OCI-LY1 (cell line): ENCODE measurements at regions not wholly inside any gene's neighbourhood (a gene's known extent, or its start where the extent isn't known, plus 50 kb on each side); places are given as distances from the start of the nearest gene placed in this dataset.

ENCODE experiments used
- H2AFZ ChIP-seq: fragments of 200-600 bp; sonication (generic), shearing (Covaris generic); 2 replicates; pipeline ENCODE4 v1.6.0; 2014; ENCODE audit warnings: antibody characterized with exemption, mild to moderate bottlenecking, low read length
- H3F3A ChIP-seq: fragments of 200-600 bp; sonication (generic), shearing (Covaris generic); 2 replicates; pipeline ENCODE4 v1.6.0; 2014; ENCODE audit warnings: mild to moderate bottlenecking, antibody characterized with exemption, low read length, moderate library complexity; ENCODE audit not compliant: insufficient read depth
- H3K27ac ChIP-seq: fragments of 200-600 bp; sonication (generic); 2 replicates; pipeline ENCODE4 v1.5.1; 2014; ENCODE audit warnings: low read length, mixed run types, mild to moderate bottlenecking, low read depth; ENCODE audit not compliant: poor library complexity, severe bottlenecking
- H3K27me3 ChIP-seq: fragments of 200-600 bp; sonication (generic); 2 replicates; pipeline ENCODE4 v1.6.0; 2014; ENCODE audit warnings: antibody characterized with exemption, mild to moderate bottlenecking, low read length, moderate library complexity; ENCODE audit not compliant: insufficient read depth
- H3K36me3 ChIP-seq: fragments of 200-600 bp; sonication (generic); 2 replicates; pipeline ENCODE4 v1.6.1; 2014; ENCODE audit warnings: mild to moderate bottlenecking, antibody characterized with exemption, low read length, moderate library complexity, mixed read lengths; ENCODE audit not compliant: insufficient read depth
- H3K4me1 ChIP-seq: fragments of 200-600 bp; sonication (generic); 2 replicates; pipeline ENCODE4 v1.5.1; 2014; ENCODE audit warnings: mild to moderate bottlenecking, low read length, moderate library complexity; ENCODE audit not compliant: insufficient read depth, severe bottlenecking
- H3K4me2 ChIP-seq: fragments of 200-600 bp; sonication (generic), shearing (Covaris generic); 2 replicates; pipeline ENCODE4 v1.6.1; 2014; ENCODE audit warnings: low read length
- H3K4me3 ChIP-seq: fragments of 200-600 bp; sonication (generic); 2 replicates; pipeline ENCODE4 v1.5.1; 2014; ENCODE audit warnings: low read length, low read depth, mild to moderate bottlenecking, mixed read lengths; ENCODE audit not compliant: poor library complexity, severe bottlenecking
- H3K79me2 ChIP-seq: fragments of 200-600 bp; shearing (Covaris generic); 2 replicates; pipeline ENCODE4 v1.6.1; 2016; ENCODE audit warnings: mixed run types, low read length, mixed read lengths; ENCODE audit not compliant: insufficient read depth
- H3K9ac ChIP-seq: fragments of 200-600 bp; sonication (generic), shearing (Covaris generic); 2 replicates; pipeline ENCODE4 v1.6.1; 2014; ENCODE audit warnings: mild to moderate bottlenecking, low read length, mixed read lengths
- H3K9me2 ChIP-seq: fragments of 200-600 bp; sonication (generic), shearing (Covaris generic); 2 replicates; pipeline ENCODE4 v1.6.1; 2014; ENCODE audit warnings: low read depth, mild to moderate bottlenecking, low read length, mixed read lengths
- H3K9me3 ChIP-seq: fragments of 200-600 bp; shearing (Covaris generic); 2 replicates; pipeline ENCODE4 v1.6.1; 2014; ENCODE audit warnings: low read length, mixed read lengths
- H4K20me1 ChIP-seq: fragments of 200-600 bp; sonication (generic), shearing (Covaris generic); 2 replicates; pipeline ENCODE4 v1.6.0; 2016; ENCODE audit warnings: mild to moderate bottlenecking, low read length; ENCODE audit not compliant: insufficient read depth
- CTCF ChIP-seq: fragments of 200-600 bp; sonication (generic), shearing (Covaris generic); IDR thresholded peaks from 2 replicates; pipeline ENCODE4 v1.5.1; 2017; ENCODE audit warnings: mild to moderate bottlenecking, antibody characterized with exemption, low read length, moderate library complexity, mixed read lengths
- EZH2 ChIP-seq: fragments of 200-600 bp; sonication (generic), shearing (Covaris generic); IDR thresholded peaks from 2 replicates; pipeline ENCODE4 v1.8.0; 2017; ENCODE audit warnings: borderline replicate concordance, mixed run types, mild to moderate bottlenecking, antibody characterized with exemption, low read length, moderate library complexity, mixed read lengths

GRCh38 chr2:51723691-51724090 lies 691.8 kb upstream of the NRXN1 start:
- H3K79me2 ChIP-seq = no peaks in the 10 kb centered on the region
- H3K4me3 ChIP-seq = no peak overlapping the region
- no peaks in the 10 kb centered on the region for H3K36me3 ChIP-seq
- H4K20me1 ChIP-seq = no peaks in the 10 kb centered on the region
- H3K27me3 ChIP-seq = no peaks in the 10 kb centered on the region
- no peak overlapping the region for H2AFZ ChIP-seq
- no peak overlapping the region for H3K4me2 ChIP-seq
- H3K9ac ChIP-seq = no peak overlapping the region
- no peaks in the 10 kb centered on the region for H3F3A ChIP-seq
- no peaks in the 10 kb centered on the region for H3K4me1 ChIP-seq
- no peaks in the 10 kb centered on the region for H3K9me2 ChIP-seq
- H3K27ac ChIP-seq = no peak overlapping the region
- TF ChIP-seq EZH2 = no peak
- no peak for TF ChIP-seq CTCF
- no peaks in the 10 kb centered on the region for H3K9me3 ChIP-seq

GRCh38 chr2:51722311-51722710 lies 690.4 kb upstream of the NRXN1 start:
- H3K9me2 ChIP-seq = no peaks in the 10 kb centered on the region
- no peak overlapping the region for H3K9ac ChIP-seq
- H3F3A ChIP-seq = no peaks in the 10 kb centered on the region
- H3K9me3 ChIP-seq = no peaks in the 10 kb centered on the region
- no peaks in the 10 kb centered on the region for H3K36me3 ChIP-seq
- no peak overlapping the region for H2AFZ ChIP-seq
- no peaks in the 10 kb centered on the region for H3K4me1 ChIP-seq
- H3K79me2 ChIP-seq = no peaks in the 10 kb centered on the region
- H3K27me3 ChIP-seq = no peaks in the 10 kb centered on the region
- H3K27ac ChIP-seq = no peak overlapping the region
- no peaks in the 10 kb centered on the region for H4K20me1 ChIP-seq
- H3K4me2 ChIP-seq = no peak overlapping the region
- no peak overlapping the region for H3K4me3 ChIP-seq
- TF ChIP-seq EZH2 = no peak
- TF ChIP-seq CTCF = no peak

- Histone ChIP-seq H3K27me3 (no peaks in the 10 kb centered on the region), H3K9ac (no peak overlapping the region), H3K4me3 (no peak overlapping the region), H2AFZ (no peak overlapping the region), H3K4me2 (no peak overlapping the region), H3K36me3 (no peaks in the 10 kb centered on the region), H3K9me2 (no peaks in the 10 kb centered on the region), H4K20me1 (no peaks in the 10 kb centered on the region), H3K9me3 (no peaks in the 10 kb centered on the region), H3F3A (no peaks in the 10 kb centered on the region), H3K27ac (no peak overlapping the region), H3K4me1 (no peaks in the 10 kb centered on the region), H3K79me2 (no peaks in the 10 kb centered on the region)
- TF ChIP-seq CTCF (no peak), EZH2 (no peak)
Observed at GRCh38 chr2:51720826-51721225, 688.9 kb upstream of the NRXN1 start.
